Activated B cell treated with CpG ODN at 0.5 μM for 24 hours (primary cell): ENCODE measurements at regions not wholly inside any gene's neighbourhood (a gene's known extent, or its start where the extent isn't known, plus 50 kb on each side); places are given as distances from the start of the nearest gene placed in this dataset.

Experiments used
- ATAC-seq: fragments of 200-7000 bp; cut with Tn5 transposase; one replicate; pipeline ENCODE4 v1.10.0; 2021; ENCODE audit warnings: low read depth, mild to moderate bottlenecking, moderate library complexity
- CTCF ChIA-PET: fragments of 350-600 bp; sonication (Branson Sonifier 250); formaldehyde crosslinking; loops from one replicate; lab custom pipeline; 2021; ENCODE audit warnings: antibody characterized with exemption; lab: Charles Lee
- POLR2A ChIA-PET: fragments of 350-600 bp; sonication (Branson Sonifier 250); formaldehyde crosslinking; loops from one replicate; lab custom pipeline; 2021; ENCODE audit warnings: antibody characterized with exemption; lab: Charles Lee
- DNase-seq: peaks from one replicate; pipeline ENCODE4 v3.0.0; 2022
- H3K27ac Mint-ChIP-seq: one replicate; pipeline ENCODE4 v1.8.0; 2020; ENCODE audit warnings: mixed read lengths
- H3K27me3 Mint-ChIP-seq: one replicate; pipeline ENCODE4 v1.8.0; 2021; ENCODE audit warnings: mixed read lengths
- H3K36me3 Mint-ChIP-seq: one replicate; pipeline ENCODE4 v1.8.0; 2021; ENCODE audit warnings: low read depth, mixed read lengths
- H3K4me1 Mint-ChIP-seq: one replicate; pipeline ENCODE4 v1.8.0; 2021; ENCODE audit warnings: mixed read lengths
- H3K4me3 Mint-ChIP-seq: one replicate; pipeline ENCODE4 v1.8.0; 2020; ENCODE audit warnings: mild to moderate bottlenecking, mixed read lengths
- H3K9me3 Mint-ChIP-seq: one replicate; pipeline ENCODE4 v1.8.0; 2020; ENCODE audit warnings: mixed read lengths
- intact Hi-C: fragments of 100-400 bp; cut with micrococcal nuclease; formaldehyde crosslinking; loops from one replicate; pipeline ENCODE4 v1.15.1; 2024
- TF ChIP-seq, protein P1 (sequence below): fragments of 200-600 bp; IDR thresholded peaks from one replicate; pipeline ENCODE4 v1.8.0; 2022; ENCODE audit warnings: antibody characterized with exemption, mild to moderate bottlenecking

DNA sequence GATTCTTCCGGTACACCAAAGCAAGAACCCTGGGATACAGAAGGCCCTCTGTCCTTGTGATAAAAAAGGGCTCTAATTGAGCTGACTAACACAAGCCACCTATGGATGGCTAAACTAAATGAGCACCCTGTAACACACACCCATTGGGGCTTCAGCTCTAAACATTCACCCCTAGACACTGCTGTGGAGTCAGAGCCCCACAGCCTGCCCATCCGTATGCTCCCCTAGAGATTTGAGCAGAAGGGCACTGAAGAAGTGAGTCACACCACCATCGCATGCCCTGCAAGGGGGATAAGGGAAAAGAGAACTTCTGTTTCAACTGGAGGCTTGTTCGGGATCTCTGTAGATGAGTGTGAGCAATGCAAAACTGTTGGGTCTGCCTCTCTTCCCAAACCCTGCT lies 545.2 kb downstream of the KCTD8 start:
- no peaks in the 10 kb centered on the region for H3K36me3 Mint-ChIP-seq
- no peaks in the 10 kb centered on the region for H3K4me1 Mint-ChIP-seq
- ChIA-PET CTCF (no interaction called here), POLR2A (no interaction called here)
- H3K27me3 Mint-ChIP-seq = no peaks in the 10 kb centered on the region
- TF ChIP-seq, protein P1, sequence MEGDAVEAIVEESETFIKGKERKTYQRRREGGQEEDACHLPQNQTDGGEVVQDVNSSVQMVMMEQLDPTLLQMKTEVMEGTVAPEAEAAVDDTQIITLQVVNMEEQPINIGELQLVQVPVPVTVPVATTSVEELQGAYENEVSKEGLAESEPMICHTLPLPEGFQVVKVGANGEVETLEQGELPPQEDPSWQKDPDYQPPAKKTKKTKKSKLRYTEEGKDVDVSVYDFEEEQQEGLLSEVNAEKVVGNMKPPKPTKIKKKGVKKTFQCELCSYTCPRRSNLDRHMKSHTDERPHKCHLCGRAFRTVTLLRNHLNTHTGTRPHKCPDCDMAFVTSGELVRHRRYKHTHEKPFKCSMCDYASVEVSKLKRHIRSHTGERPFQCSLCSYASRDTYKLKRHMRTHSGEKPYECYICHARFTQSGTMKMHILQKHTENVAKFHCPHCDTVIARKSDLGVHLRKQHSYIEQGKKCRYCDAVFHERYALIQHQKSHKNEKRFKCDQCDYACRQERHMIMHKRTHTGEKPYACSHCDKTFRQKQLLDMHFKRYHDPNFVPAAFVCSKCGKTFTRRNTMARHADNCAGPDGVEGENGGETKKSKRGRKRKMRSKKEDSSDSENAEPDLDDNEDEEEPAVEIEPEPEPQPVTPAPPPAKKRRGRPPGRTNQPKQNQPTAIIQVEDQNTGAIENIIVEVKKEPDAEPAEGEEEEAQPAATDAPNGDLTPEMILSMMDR = no peak
- no peak overlapping the region for H3K4me3 Mint-ChIP-seq
- H3K27ac Mint-ChIP-seq = no peak overlapping the region
- no peak for DNase-seq
- no peaks in the 10 kb centered on the region for H3K9me3 Mint-ChIP-seq
- intact Hi-C loops = no loop called here
- ATAC-seq = no peak

GRCh38 chr4:43918377-43918776 lies 530.2 kb downstream of the KCTD8 start:
- intact Hi-C loops = no loop called here
- Mint-ChIP-seq H3K27me3 (no peaks in the 10 kb centered on the region), H3K36me3 (no peaks in the 10 kb centered on the region), H3K27ac (no peak overlapping the region), H3K4me1 (no peaks in the 10 kb centered on the region), H3K9me3 (peaks cover 9% of the 10 kb centered on the region), H3K4me3 (no peak overlapping the region)
- ATAC-seq (no peak), DNase-seq (no peak)
- POLR2A ChIA-PET = no interaction called here
- CTCF ChIA-PET = no interaction called here
- TF ChIP-seq, protein P1 = no peak

DNA sequence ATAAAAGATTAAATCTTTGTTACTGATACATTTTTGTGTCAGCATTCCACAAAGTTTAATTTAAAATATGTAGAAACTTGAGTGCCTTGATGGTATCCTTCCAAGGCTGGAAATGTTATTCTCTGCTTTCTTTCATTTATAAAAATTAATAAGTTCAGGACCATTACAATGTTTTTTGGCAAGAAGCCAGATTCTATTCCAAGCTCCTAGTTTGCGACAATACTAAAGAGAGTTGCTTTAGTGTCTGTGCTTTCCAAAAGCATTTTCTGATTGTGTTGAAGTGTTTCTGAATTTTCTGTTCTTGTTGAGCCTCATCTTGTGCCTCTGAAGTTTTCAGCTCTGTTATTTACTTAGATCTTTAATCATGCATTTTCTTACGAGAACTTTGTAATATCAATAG lies 516.2 kb downstream of the KCTD8 start:
- CTCF ChIA-PET = no interaction called here
- ATAC-seq (no peak), DNase-seq (no peak)
- Mint-ChIP-seq H3K27ac (no peak overlapping the region), H3K27me3 (no peaks in the 10 kb centered on the region), H3K4me3 (no peak overlapping the region), H3K9me3 (peaks cover 2% of the 10 kb centered on the region), H3K4me1 (no peaks in the 10 kb centered on the region), H3K36me3 (no peaks in the 10 kb centered on the region)
- POLR2A ChIA-PET = no interaction called here
- intact Hi-C loops = no loop called here
- TF ChIP-seq, protein P1 = no peak

- TF ChIP-seq, protein P1 = no peak
- no peaks in the 10 kb centered on the region for H3K4me1 Mint-ChIP-seq
- H3K36me3 Mint-ChIP-seq = no peaks in the 10 kb centered on the region
- H3K27ac Mint-ChIP-seq = no peak overlapping the region
- CTCF ChIA-PET = no interaction called here
- no peaks in the 10 kb centered on the region for H3K27me3 Mint-ChIP-seq
- H3K4me3 Mint-ChIP-seq = no peak overlapping the region
- DNase-seq (no peak), ATAC-seq (no peak)
- POLR2A ChIA-PET = no interaction called here
- no peaks in the 10 kb centered on the region for H3K9me3 Mint-ChIP-seq
- intact Hi-C loops = no loop called here
Observed at GRCh38 chr4:43943998-43944397, 504.6 kb downstream of the KCTD8 start.

- ATAC-seq (no peak), DNase-seq (no peak)
- TF ChIP-seq, protein P1 = no peak
- no peaks in the 10 kb centered on the region for H3K27me3 Mint-ChIP-seq
- intact Hi-C loops = no loop called here
- no peak overlapping the region for H3K27ac Mint-ChIP-seq
- ChIA-PET POLR2A (no interaction called here), CTCF (no interaction called here)
- no peaks in the 10 kb centered on the region for H3K9me3 Mint-ChIP-seq
- H3K36me3 Mint-ChIP-seq = no peaks in the 10 kb centered on the region
- no peak overlapping the region for H3K4me3 Mint-ChIP-seq
- H3K4me1 Mint-ChIP-seq = no peaks in the 10 kb centered on the region
Observed at GRCh38 chr4:43959976-43960375, 488.6 kb downstream of the KCTD8 start.
